Sigmoid colon (tissue), 6 donors: ENCODE measurements at regions not wholly inside any gene's neighbourhood (a gene's known extent, or its start where the extent isn't known, plus 50 kb on each side); places are given as distances from the start of the nearest gene placed in this dataset.
"Not testable (repeated sequence)": the region's sequence is repeated elsewhere in the genome, so short reads cannot be mapped to it uniquely, and the experiment has no call there.

Source experiments
- DNase-seq: peaks from one replicate; pipeline ENCODE4 v3.0.0-alpha.2; 2019
- H3K27ac ChIP-seq, 4 donors: fragments of 200-600 bp; sonication (generic); one replicate each; pipeline ENCODE4 v1.5.1; 2016 to 2019; ENCODE audit warnings: mild to moderate bottlenecking in 1 of 4
- H3K27me3 ChIP-seq, 3 donors: fragments of 200-600 bp; sonication (generic); one replicate each; pipeline ENCODE4 v1.5.1; 2019; ENCODE audit warnings: mild to moderate bottlenecking in 1 of 3
- H3K36me3 ChIP-seq, 4 donors: fragments of 200-600 bp; sonication (generic); one replicate each; pipeline ENCODE4 v1.5.1; 2016 to 2019
- H3K4me1 ChIP-seq, 4 donors: fragments of 200-600 bp; sonication (generic); one replicate each; pipeline ENCODE4 v1.5.1; 2017 to 2019
- H3K4me3 ChIP-seq, 4 donors: fragments of 200-600 bp; sonication (generic); one replicate each; pipeline ENCODE4 v1.5.1; 2017 to 2019; ENCODE audit warnings: mild to moderate bottlenecking in 2 of 4, moderate library complexity in 1 of 4
- H3K9me3 ChIP-seq, 4 donors: fragments of 200-600 bp in 3 of 4; sonication (generic) in 3 of 4; one replicate each; pipeline versions ENCODE4 v1.5.1 to v1.6.1; 2013 to 2019
- CTCF ChIP-seq, 4 experiments: fragments of 450-650 bp in 3 of 4; fragments of 200-600 bp in 1 of 4; IDR thresholded peaks; one replicate each; pipeline ENCODE4 v1.5.1; 2016 to 2019; ENCODE audit warnings: antibody characterized with exemption in 4 of 4, mild to moderate bottlenecking in 3 of 4, moderate library complexity in 2 of 4
- EP300 ChIP-seq, 4 donors: sonication (generic); formaldehyde crosslinking; IDR thresholded peaks; one replicate each; pipeline ENCODE4 v1.6.1; 2017; ENCODE audit warnings: antibody characterized with exemption in 4 of 4
- POLR2A ChIP-seq, 2 donors: fragments of 450-650 bp; IDR thresholded peaks; one replicate each; pipeline ENCODE4 v1.6.1; 2016; ENCODE audit warnings: antibody characterized with exemption in 2 of 2, mild to moderate bottlenecking in 2 of 2, moderate library complexity in 2 of 2
- POLR2AphosphoS5 ChIP-seq, 4 donors: sonication (generic); formaldehyde crosslinking; IDR thresholded peaks; one replicate each; pipeline ENCODE4 v1.6.1; 2017; ENCODE audit warnings: antibody characterized with exemption in 4 of 4
- WGBS, 2 donors: extraction: QIAGEN DNeasy Blood & Tissue Kit; methylation state at CpG; one replicate each; pipeline ENCODE4 v1.1.7; 2013; 5-methylcytosine and 5-hydroxymethylcytosine counted together
- intact Hi-C: fragments of 100-400 bp; cut with DNase I; formaldehyde crosslinking; loops from one replicate; pipeline ENCODE4 v1.15.1; 2023
- donor health status: healthy with polysubstance abuse.
- donor health status: healthy.

- TF ChIP-seq CTCF (IDR thresholded peaks at IDR 0.05) (no peak), POLR2A (IDR thresholded peaks at IDR 0.05) (no peak), POLR2AphosphoS5 (IDR thresholded peaks at IDR 0.05) (no peak), EP300 (IDR thresholded peaks at IDR 0.05) (no peak)
- H3K9me3 ChIP-seq, result no peaks in the 10 kb centered on the region
- no peak overlapping the region for H3K4me3 ChIP-seq
- H3K27ac ChIP-seq, result no peak overlapping the region
- H3K27me3 ChIP-seq, result no peaks in the 10 kb centered on the region
- no peaks in the 10 kb centered on the region for H3K4me1 ChIP-seq
- WGBS, 2 donors, result 11 to 37% methylated on average over 1 of the region's 1 CpG
- DNase-seq, result no peak
- intact Hi-C loops, result no loop called here
- H3K36me3 ChIP-seq, result no peaks in the 10 kb centered on the region
Measured at GRCh38 chr1:112114540-112114939, 125.1 kb upstream of the KCND3 start.

- WGBS, 2 donors, result 63 to 83% methylated on average over 2 of the region's 2 CpGs
- no peaks in the 10 kb centered on the region for H3K9me3 ChIP-seq
- intact Hi-C loops, result no loop called here
- H3K4me1 ChIP-seq, result no peaks in the 10 kb centered on the region
- H3K27ac ChIP-seq, result no peak overlapping the region
- H3K27me3 ChIP-seq, result no peaks in the 10 kb centered on the region
- no peak for DNase-seq
- TF ChIP-seq POLR2AphosphoS5 (IDR thresholded peaks at IDR 0.05), result no peak
- TF ChIP-seq POLR2A (IDR thresholded peaks at IDR 0.05), result no peak
- TF ChIP-seq EP300 (IDR thresholded peaks at IDR 0.05), result no peak
- TF ChIP-seq CTCF (IDR thresholded peaks at IDR 0.05), result no peak
- no peaks in the 10 kb centered on the region for H3K36me3 ChIP-seq
- no peak overlapping the region for H3K4me3 ChIP-seq
Measured at GRCh38 chr1:112126598-112126997, 137.1 kb upstream of the KCND3 start.

GRCh38 chr1:112127606-112128005 lies 138.1 kb upstream of the KCND3 start:
- H3K4me1 ChIP-seq, H3K36me3 ChIP-seq, H3K4me3 ChIP-seq, H3K27me3 ChIP-seq, DNase-seq, H3K27ac ChIP-seq, intact Hi-C loops, H3K9me3 ChIP-seq: not testable (repeated sequence)
- 91 to 95% methylated on average over 2 of the region's 2 CpGs for WGBS, 2 donors

- no peaks in the 10 kb centered on the region for H3K4me1 ChIP-seq
- H3K27ac ChIP-seq, result no peak overlapping the region
- H3K9me3 ChIP-seq, result no peaks in the 10 kb centered on the region
- H3K36me3 ChIP-seq, result no peaks in the 10 kb centered on the region
- intact Hi-C loops, result no loop called here
- TF ChIP-seq POLR2A (IDR thresholded peaks at IDR 0.05) (no peak), CTCF (IDR thresholded peaks at IDR 0.05) (no peak), POLR2AphosphoS5 (IDR thresholded peaks at IDR 0.05) (no peak), EP300 (IDR thresholded peaks at IDR 0.05) (no peak)
- H3K27me3 ChIP-seq, result no peaks in the 10 kb centered on the region
- no peak for DNase-seq
- H3K4me3 ChIP-seq, result no peak overlapping the region
- 87 to 89% methylated on average over 1 of the region's 1 CpG for whole genome bisulfite sequencing, 2 donors
Measured at GRCh38 chr1:112133487-112133886, 144.0 kb upstream of the KCND3 start.

- no peak overlapping the region for H3K27ac ChIP-seq
- WGBS, 2 donors, result 24 to 45% methylated on average over 2 of the region's 2 CpGs
- no peak for TF ChIP-seq POLR2A (IDR thresholded peaks at IDR 0.05)
- TF ChIP-seq EP300 (IDR thresholded peaks at IDR 0.05), result no peak
- TF ChIP-seq POLR2AphosphoS5 (IDR thresholded peaks at IDR 0.05), result no peak
- TF ChIP-seq CTCF (IDR thresholded peaks at IDR 0.05), result no peak
- no peaks in the 10 kb centered on the region for H3K36me3 ChIP-seq
- no peak overlapping the region for H3K4me3 ChIP-seq
- no peaks in the 10 kb centered on the region for H3K27me3 ChIP-seq
- H3K4me1 ChIP-seq, result peaks cover 0 to 6% (median 2%) of the 10 kb centered on the region in 4 donors
- intact Hi-C loops, result no loop called here
- no peaks in the 10 kb centered on the region for H3K9me3 ChIP-seq
- no peak for DNase-seq
Measured at GRCh38 chr1:112140743-112141142, 151.3 kb upstream of the KCND3 start.
